ENCODE measurements at regions not wholly inside any gene's neighbourhood (a gene's known extent, or its start where the extent isn't known, plus 50 kb on each side); places are given as distances from the start of the nearest gene placed in this dataset.

DNA sequence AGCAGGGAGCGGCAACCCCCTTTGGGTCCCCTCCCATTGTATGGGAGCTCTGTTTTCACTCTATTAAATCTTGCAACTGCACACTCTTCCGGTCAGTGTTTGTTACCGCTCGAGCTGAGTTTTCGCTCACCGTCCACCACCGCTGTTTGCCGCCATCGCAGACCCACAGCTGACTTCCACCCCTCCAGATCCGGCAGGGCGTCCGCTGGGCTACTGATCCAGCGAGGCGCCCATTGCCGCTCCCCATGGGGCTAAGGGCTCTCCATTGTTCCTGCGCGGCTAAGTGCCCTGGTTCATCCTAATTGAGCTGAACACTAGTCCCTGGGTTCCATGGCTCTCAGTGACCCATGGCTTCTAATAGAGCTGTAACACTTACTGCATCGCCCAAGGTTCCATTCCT lies 115.6 kb upstream of the AUTS2 start:
- TF ChIP-seq, protein P1, sequence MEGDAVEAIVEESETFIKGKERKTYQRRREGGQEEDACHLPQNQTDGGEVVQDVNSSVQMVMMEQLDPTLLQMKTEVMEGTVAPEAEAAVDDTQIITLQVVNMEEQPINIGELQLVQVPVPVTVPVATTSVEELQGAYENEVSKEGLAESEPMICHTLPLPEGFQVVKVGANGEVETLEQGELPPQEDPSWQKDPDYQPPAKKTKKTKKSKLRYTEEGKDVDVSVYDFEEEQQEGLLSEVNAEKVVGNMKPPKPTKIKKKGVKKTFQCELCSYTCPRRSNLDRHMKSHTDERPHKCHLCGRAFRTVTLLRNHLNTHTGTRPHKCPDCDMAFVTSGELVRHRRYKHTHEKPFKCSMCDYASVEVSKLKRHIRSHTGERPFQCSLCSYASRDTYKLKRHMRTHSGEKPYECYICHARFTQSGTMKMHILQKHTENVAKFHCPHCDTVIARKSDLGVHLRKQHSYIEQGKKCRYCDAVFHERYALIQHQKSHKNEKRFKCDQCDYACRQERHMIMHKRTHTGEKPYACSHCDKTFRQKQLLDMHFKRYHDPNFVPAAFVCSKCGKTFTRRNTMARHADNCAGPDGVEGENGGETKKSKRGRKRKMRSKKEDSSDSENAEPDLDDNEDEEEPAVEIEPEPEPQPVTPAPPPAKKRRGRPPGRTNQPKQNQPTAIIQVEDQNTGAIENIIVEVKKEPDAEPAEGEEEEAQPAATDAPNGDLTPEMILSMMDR (conservative IDR thresholded peaks at IDR 0.05; ENCODE audit: low read length) = no peak
- TF ChIP-seq EZH2phosphoT487 (IDR thresholded peaks at IDR 0.05; ENCODE audit: borderline replicate concordance) = no peak
